Thoracic aorta (tissue), 2 donors: ENCODE measurements at regions not wholly inside any gene's neighbourhood (a gene's known extent, or its start where the extent isn't known, plus 50 kb on each side); places are given as distances from the start of the nearest gene placed in this dataset.

Source experiments
- ATAC-seq: fragments of 150-250 bp; one replicate; pipeline ENCODE4 v1.8.0; 2017; ENCODE audit warnings: low read depth; ENCODE audit not compliant: insufficient number of reproducible peaks, low FRiP score
- DNase-seq: peaks from one replicate; pipeline ENCODE4 v3.0.0-alpha.2; 2020; ENCODE audit warnings: low spot score
- H3K27ac ChIP-seq, 2 donors: fragments of 200-600 bp; sonication (generic); 1 replicate in 1 of 2; 2 replicates in 1 of 2; pipeline ENCODE4 v1.5.1; 2016; ENCODE audit warnings: mild to moderate bottlenecking in 2 of 2, moderate library complexity in 2 of 2
- H3K27me3 ChIP-seq: fragments of 200-600 bp; sonication (generic); replicated peaks from 2 replicates; pipeline ENCODE4 v1.6.0; 2016; ENCODE audit warnings: mild to moderate bottlenecking; ENCODE audit not compliant: insufficient read depth
- H3K36me3 ChIP-seq: fragments of 200-600 bp; sonication (generic); one replicate; pipeline ENCODE4 v1.5.1; 2016
- H3K4me1 ChIP-seq, 2 donors: fragments of 200-600 bp; sonication (generic); 1 replicate in 1 of 2; 2 replicates in 1 of 2; pipeline versions ENCODE4 v1.5.1 to v1.6.0; 2016; ENCODE audit warnings: low read depth in 2 of 2, mild to moderate bottlenecking in 1 of 2; ENCODE audit not compliant: control insufficient read depth in 1 of 2
- H3K4me3 ChIP-seq: fragments of 200-600 bp; sonication (generic); 2 replicates; pipeline ENCODE4 v1.5.1; 2016; ENCODE audit warnings: mild to moderate bottlenecking
- H3K9me3 ChIP-seq: fragments of 200-600 bp; sonication (generic); 2 replicates; pipeline ENCODE4 v1.5.1; 2016
- CTCF ChIP-seq: fragments of 200-600 bp; sonication (generic); IDR thresholded peaks from one replicate; pipeline ENCODE4 v1.5.1; 2019; ENCODE audit warnings: antibody characterized with exemption

GRCh38 chr7:132656846-132657776 lies 80.8 kb upstream of the PLXNA4 start:
- Histone ChIP-seq H3K4me1 (no peaks in the 10 kb centered on the region), H3K27ac (no peak overlapping the region), H3K9me3 (no peaks in the 10 kb centered on the region), H3K27me3 (no peaks in the 10 kb centered on the region), H3K4me3 (no peak overlapping the region), H3K36me3 (no peaks in the 10 kb centered on the region)
- ATAC-seq, result no peak
- peak; percentile 12 for TF ChIP-seq CTCF
- no peak for DNase-seq

GRCh38 chr7:132656341-132656740 lies 80.1 kb upstream of the PLXNA4 start:
- H3K4me1 ChIP-seq, result no peaks in the 10 kb centered on the region
- no peaks in the 10 kb centered on the region for H3K27me3 ChIP-seq
- H3K27ac ChIP-seq, result no peak overlapping the region
- H3K36me3 ChIP-seq, result no peaks in the 10 kb centered on the region
- DNase-seq, result no peak
- no peak for TF ChIP-seq CTCF
- no peak overlapping the region for H3K4me3 ChIP-seq
- ATAC-seq, result no peak
- no peaks in the 10 kb centered on the region for H3K9me3 ChIP-seq

- Histone ChIP-seq H3K4me1 (no peaks in the 10 kb centered on the region), H3K27ac (no peak overlapping the region), H3K27me3 (no peaks in the 10 kb centered on the region), H3K36me3 (no peaks in the 10 kb centered on the region), H3K9me3 (no peaks in the 10 kb centered on the region), H3K4me3 (peak overlapping the region; percentile 34)
- DNase-seq (no peak), ATAC-seq (no peak)
- no peak for TF ChIP-seq CTCF
Observed at GRCh38 chr7:132655131-132655727, 79.0 kb upstream of the PLXNA4 start.

- DNase-seq, result no peak
- H3K36me3 ChIP-seq, result no peaks in the 10 kb centered on the region
- no peak for ATAC-seq
- no peaks in the 10 kb centered on the region for H3K9me3 ChIP-seq
- TF ChIP-seq CTCF, result no peak
- no peak overlapping the region for H3K27ac ChIP-seq
- no peaks in the 10 kb centered on the region for H3K27me3 ChIP-seq
- no peak overlapping the region for H3K4me3 ChIP-seq
- H3K4me1 ChIP-seq, result no peaks in the 10 kb centered on the region
Observed at GRCh38 chr7:132654150-132654549, 77.9 kb upstream of the PLXNA4 start.

- H3K27ac ChIP-seq, result no peak overlapping the region
- no peaks in the 10 kb centered on the region for H3K4me1 ChIP-seq
- no peaks in the 10 kb centered on the region for H3K9me3 ChIP-seq
- TF ChIP-seq CTCF, result no peak
- ATAC-seq (no peak), DNase-seq (no peak)
- H3K27me3 ChIP-seq, result no peaks in the 10 kb centered on the region
- H3K36me3 ChIP-seq, result no peaks in the 10 kb centered on the region
- no peak overlapping the region for H3K4me3 ChIP-seq
Observed at GRCh38 chr7:132653366-132653930, 77.2 kb upstream of the PLXNA4 start.
